ENCODE measurements at regions not wholly inside any gene's neighbourhood (a gene's known extent, or its start where the extent isn't known, plus 50 kb on each side); places are given as distances from the start of the nearest gene placed in this dataset.
A peak's percentile ranks its signal among the peaks of the same experiment; 100 is the strongest.

DNA sequence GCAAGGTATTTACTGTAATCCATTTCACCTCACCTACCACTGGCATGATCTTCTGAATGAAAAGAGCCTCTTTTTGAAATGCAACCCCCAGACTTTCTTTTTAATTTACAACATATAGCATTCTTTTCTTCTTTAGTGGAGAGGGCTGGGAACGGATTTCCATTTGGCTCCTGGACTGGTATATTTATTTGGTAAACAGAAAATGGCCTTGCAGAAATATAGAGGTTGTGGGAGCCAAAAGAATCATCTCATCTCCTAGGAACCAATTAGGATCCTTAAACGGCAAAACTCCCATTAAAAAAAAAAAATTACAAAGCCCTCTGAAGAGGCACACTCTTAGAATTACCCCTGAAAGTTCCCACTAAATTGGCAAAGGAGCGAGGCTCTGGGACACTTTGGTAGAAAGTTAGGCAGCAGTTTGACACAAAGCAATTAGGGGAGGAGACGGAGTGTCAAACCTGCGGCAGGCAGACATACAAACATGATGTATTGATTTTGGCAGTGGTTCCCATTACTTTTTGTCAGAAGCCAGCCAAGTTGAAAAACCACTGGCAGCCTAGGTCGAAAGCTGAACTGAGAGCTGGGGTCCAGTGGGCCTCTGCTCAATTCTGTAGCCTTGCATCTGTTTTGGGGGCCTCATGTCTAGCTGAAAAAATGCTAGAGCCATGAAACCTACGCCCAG, 135.1 kb upstream of the MAGI3 start:
- WGBS, 2 donors = 60 to 66% methylated on average over 7 of the region's 7 CpGs
- Histone ChIP-seq H3K4me3 (replicated peaks in 1 of 3) (no peak overlapping the region), H3K27ac (peak overlapping the region; percentile 6 to 62 (median 49)), H3K9me3 (no peaks in the 10 kb centered on the region), H3K4me1 (peaks cover 25 to 33% of the 10 kb centered on the region in 2 donors), H3K27me3 (no peaks in the 10 kb centered on the region), H3K36me3 (no peaks in the 10 kb centered on the region)
- intact Hi-C loops (cut with DNase I) = no loop called here
- DNase-seq = no peak
- TF ChIP-seq, protein P1, sequence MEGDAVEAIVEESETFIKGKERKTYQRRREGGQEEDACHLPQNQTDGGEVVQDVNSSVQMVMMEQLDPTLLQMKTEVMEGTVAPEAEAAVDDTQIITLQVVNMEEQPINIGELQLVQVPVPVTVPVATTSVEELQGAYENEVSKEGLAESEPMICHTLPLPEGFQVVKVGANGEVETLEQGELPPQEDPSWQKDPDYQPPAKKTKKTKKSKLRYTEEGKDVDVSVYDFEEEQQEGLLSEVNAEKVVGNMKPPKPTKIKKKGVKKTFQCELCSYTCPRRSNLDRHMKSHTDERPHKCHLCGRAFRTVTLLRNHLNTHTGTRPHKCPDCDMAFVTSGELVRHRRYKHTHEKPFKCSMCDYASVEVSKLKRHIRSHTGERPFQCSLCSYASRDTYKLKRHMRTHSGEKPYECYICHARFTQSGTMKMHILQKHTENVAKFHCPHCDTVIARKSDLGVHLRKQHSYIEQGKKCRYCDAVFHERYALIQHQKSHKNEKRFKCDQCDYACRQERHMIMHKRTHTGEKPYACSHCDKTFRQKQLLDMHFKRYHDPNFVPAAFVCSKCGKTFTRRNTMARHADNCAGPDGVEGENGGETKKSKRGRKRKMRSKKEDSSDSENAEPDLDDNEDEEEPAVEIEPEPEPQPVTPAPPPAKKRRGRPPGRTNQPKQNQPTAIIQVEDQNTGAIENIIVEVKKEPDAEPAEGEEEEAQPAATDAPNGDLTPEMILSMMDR (IDR thresholded peaks at IDR 0.05) = no peak
- no peak for TF ChIP-seq POLR2A (IDR thresholded peaks at IDR 0.05)

DNA sequence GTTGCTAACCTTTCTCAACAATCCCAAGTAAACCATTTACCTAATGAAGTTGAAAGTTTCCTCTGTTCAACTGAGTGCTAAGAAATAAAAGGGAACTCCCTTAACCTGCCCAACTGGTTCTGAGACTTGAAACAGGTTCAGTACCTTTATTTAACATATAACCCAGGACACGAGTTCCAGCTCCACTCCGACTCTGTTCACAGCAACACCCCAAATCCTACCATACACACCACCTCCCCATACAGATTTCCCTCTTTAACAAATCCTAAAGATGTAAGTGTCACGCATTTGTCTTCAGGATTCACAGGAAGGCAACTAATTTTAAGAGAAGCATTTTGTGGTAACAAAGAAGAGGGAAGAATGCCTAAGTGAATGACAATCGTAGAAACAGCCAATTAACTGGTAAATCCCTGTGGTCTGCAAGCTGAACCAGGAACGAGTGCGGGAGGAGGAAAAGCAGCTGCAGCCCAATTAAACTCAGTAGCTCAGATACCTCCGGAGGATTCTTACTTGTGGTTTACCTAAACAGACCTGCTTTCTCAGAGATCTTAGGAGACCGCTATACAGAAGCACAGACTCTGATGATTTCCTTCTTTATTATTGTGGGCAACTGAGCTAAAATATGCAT, 134.5 kb upstream of the MAGI3 start:
- H3K36me3 ChIP-seq = no peaks in the 10 kb centered on the region
- peak in 1 of 2 donors; percentile 24 for DNase-seq
- intact Hi-C loops (cut with DNase I) = no loop called here
- H3K4me3 ChIP-seq (replicated peaks in 1 of 3) = no peak overlapping the region
- no peaks in the 10 kb centered on the region for H3K27me3 ChIP-seq
- H3K9me3 ChIP-seq = no peaks in the 10 kb centered on the region
- TF ChIP-seq, protein P1 (IDR thresholded peaks at IDR 0.05) = no peak
- TF ChIP-seq POLR2A (IDR thresholded peaks at IDR 0.05) = no peak
- H3K4me1 ChIP-seq = peaks cover 25 to 33% of the 10 kb centered on the region in 2 donors
- H3K27ac ChIP-seq = peak overlapping the region; percentile 12 to 62 (median 49)
- WGBS, 2 donors = 48 to 50% methylated on average over 8 of the region's 8 CpGs

DNA sequence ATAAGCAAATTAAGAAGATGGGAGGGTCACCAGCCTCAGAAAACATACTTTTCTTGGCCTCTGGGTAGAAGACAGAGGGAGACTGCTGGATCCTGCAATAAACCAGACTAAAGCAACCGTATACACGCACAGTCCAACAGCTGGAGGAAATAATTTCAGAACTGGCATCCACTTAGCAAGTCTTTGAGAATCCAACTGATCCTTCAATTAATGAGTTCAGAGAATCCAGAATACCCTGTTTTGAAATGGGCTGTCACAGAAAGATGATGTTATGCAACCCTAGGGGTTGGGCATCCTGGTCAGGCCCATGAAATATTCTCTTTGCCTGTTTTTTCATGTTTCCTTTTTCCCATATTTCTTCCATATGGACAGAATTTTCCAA, 134.0 kb upstream of the MAGI3 start:
- H3K36me3 ChIP-seq = no peaks in the 10 kb centered on the region
- intact Hi-C loops (cut with DNase I) = no loop called here
- no peaks in the 10 kb centered on the region for H3K9me3 ChIP-seq
- H3K27ac ChIP-seq = peak overlapping the region in 1 of 3 donors; percentile 62
- peaks cover 25 to 33% of the 10 kb centered on the region in 2 donors for H3K4me1 ChIP-seq
- TF ChIP-seq, protein P1 (IDR thresholded peaks at IDR 0.05) = no peak
- TF ChIP-seq POLR2A (IDR thresholded peaks at IDR 0.05) = no peak
- DNase-seq = no peak
- WGBS, 2 donors = 93 to 95% methylated on average over 2 of the region's 2 CpGs
- H3K27me3 ChIP-seq = no peaks in the 10 kb centered on the region
- no peak overlapping the region for H3K4me3 ChIP-seq (replicated peaks in 1 of 3)

DNA sequence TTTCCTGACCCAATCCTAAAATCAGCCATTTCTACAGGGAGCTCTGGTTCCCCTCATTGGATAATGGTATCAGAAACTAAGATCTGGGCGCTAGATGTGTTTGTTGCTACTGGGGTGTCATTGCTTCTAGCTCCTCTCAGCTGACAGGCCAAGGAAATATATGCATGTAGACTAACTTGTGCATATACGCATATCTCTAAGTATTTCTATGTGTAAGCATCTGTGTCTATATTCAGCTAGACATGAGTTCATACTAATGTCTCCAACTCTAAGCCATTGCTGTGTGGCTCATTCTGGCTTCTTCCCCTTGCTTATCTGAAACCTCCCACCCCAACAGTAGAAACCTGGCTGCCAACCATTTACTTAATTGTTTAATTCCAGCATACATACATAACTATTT, 130.3 kb upstream of the MAGI3 start:
- 98% methylated on average over 2 of the region's 2 CpGs for WGBS, 2 donors
- Histone ChIP-seq H3K36me3 (no peaks in the 10 kb centered on the region), H3K27me3 (no peaks in the 10 kb centered on the region), H3K27ac (no peak overlapping the region), H3K4me3 (replicated peaks in 1 of 3) (no peak overlapping the region), H3K9me3 (no peaks in the 10 kb centered on the region), H3K4me1 (peaks cover 9 to 12% of the 10 kb centered on the region in 2 donors)
- intact Hi-C loops (cut with DNase I) = no loop called here
- TF ChIP-seq, protein P1 (IDR thresholded peaks at IDR 0.05) = no peak
- no peak for TF ChIP-seq POLR2A (IDR thresholded peaks at IDR 0.05)
- no peak for DNase-seq

DNA sequence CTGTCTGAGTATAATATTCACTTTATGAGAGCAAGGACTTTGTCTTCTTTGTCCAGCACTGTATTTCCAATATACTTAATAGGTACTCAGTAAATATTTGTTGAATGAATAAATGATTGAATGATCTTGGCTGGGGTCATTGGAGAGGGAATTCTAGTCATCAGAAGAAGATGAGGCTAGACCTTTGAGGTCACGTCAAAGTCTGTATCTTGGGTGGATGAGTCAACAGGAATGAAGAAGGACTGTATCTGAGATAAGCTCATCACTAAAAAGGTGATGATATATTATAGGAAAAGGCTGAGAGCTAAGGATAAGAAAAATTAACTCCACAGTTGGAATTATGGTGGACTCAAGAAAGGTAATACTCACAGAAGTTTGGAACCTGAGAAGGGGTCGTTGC, 125.1 kb upstream of the MAGI3 start:
- no peaks in the 10 kb centered on the region for H3K9me3 ChIP-seq
- peaks cover 6 to 12% of the 10 kb centered on the region in 2 donors for H3K4me1 ChIP-seq
- no peak for TF ChIP-seq POLR2A (IDR thresholded peaks at IDR 0.05)
- TF ChIP-seq, protein P1 (IDR thresholded peaks at IDR 0.05) = no peak
- no peak overlapping the region for H3K27ac ChIP-seq
- 93 to 95% methylated on average over 2 of the region's 2 CpGs for WGBS, 2 donors
- H3K27me3 ChIP-seq = no peaks in the 10 kb centered on the region
- intact Hi-C loops (cut with DNase I) = no loop called here
- H3K36me3 ChIP-seq = no peaks in the 10 kb centered on the region
- no peak for DNase-seq
- H3K4me3 ChIP-seq (replicated peaks in 1 of 3) = no peak overlapping the region

Data from thyroid gland (tissue), 4 donors.